Trophoblast cell (in vitro differentiated cells and primary cell): ENCODE measurements at regions not wholly inside any gene's neighbourhood (a gene's known extent, or its start where the extent isn't known, plus 50 kb on each side); places are given as distances from the start of the nearest gene placed in this dataset.

Source experiments
- DNase-seq, 2 donors: peaks; one replicate each; pipeline ENCODE4 v3.0.0-alpha.2; 2016
- H2AFZ ChIP-seq: 2 replicates; pipeline ENCODE4 v1.6.1; 2013; ENCODE audit warnings: low read length, moderate library complexity, mild to moderate bottlenecking; ENCODE audit not compliant: insufficient read depth, poor library complexity
- H2AK5ac ChIP-seq: 2 replicates; pipeline ENCODE4 v1.6.1; 2013; ENCODE audit warnings: mild to moderate bottlenecking, low read length
- H2BK120ac ChIP-seq: 2 replicates; pipeline ENCODE4 v1.6.1; 2013; ENCODE audit warnings: low read length, mild to moderate bottlenecking, moderate library complexity; ENCODE audit not compliant: insufficient read depth, poor library complexity
- H2BK12ac ChIP-seq: 2 replicates; pipeline ENCODE4 v1.6.1; 2013; ENCODE audit warnings: mild to moderate bottlenecking, low read length, moderate library complexity
- H2BK5ac ChIP-seq: 2 replicates; pipeline ENCODE4 v1.6.1; 2013; ENCODE audit warnings: low read length, low read depth, moderate library complexity, mild to moderate bottlenecking; ENCODE audit not compliant: poor library complexity
- H3K14ac ChIP-seq: 2 replicates; pipeline ENCODE4 v1.6.1; 2013; ENCODE audit warnings: mild to moderate bottlenecking, low read length
- H3K18ac ChIP-seq: 2 replicates; pipeline ENCODE4 v1.6.1; 2013; ENCODE audit warnings: mild to moderate bottlenecking, low read length
- H3K23ac ChIP-seq: 2 replicates; pipeline ENCODE4 v1.6.1; 2013; ENCODE audit warnings: low read length
- H3K27ac ChIP-seq: 2 replicates; pipeline ENCODE4 v1.5.1; 2013; ENCODE audit warnings: low read depth, mild to moderate bottlenecking, inconsistent platforms, low read length, moderate library complexity
- H3K27me3 ChIP-seq: 2 replicates; pipeline ENCODE4 v1.6.1; 2013; ENCODE audit warnings: inconsistent platforms, mild to moderate bottlenecking, low read length, moderate library complexity; ENCODE audit not compliant: insufficient read depth
- H3K36me3 ChIP-seq, 2 experiments: 1 replicate in 1 of 2; 2 replicates in 1 of 2; pipeline ENCODE4 v1.6.1; 2013; ENCODE audit warnings: low read length in 2 of 2, mild to moderate bottlenecking in 2 of 2, moderate library complexity in 1 of 2; ENCODE audit not compliant: insufficient read depth in 2 of 2, control insufficient read depth in 1 of 2
- H3K4ac ChIP-seq: 2 replicates; pipeline ENCODE4 v1.6.1; 2013; ENCODE audit warnings: low read depth, mild to moderate bottlenecking, low read length, moderate library complexity
- H3K4me1 ChIP-seq, 2 experiments: 1 replicate in 1 of 2; 2 replicates in 1 of 2; pipeline ENCODE4 v1.6.1; 2013; ENCODE audit warnings: low read length in 2 of 2, mild to moderate bottlenecking in 2 of 2, moderate library complexity in 1 of 2; ENCODE audit not compliant: insufficient read depth in 2 of 2, control insufficient read depth in 1 of 2
- H3K4me2 ChIP-seq: 2 replicates; pipeline ENCODE4 v1.6.1; 2013; ENCODE audit warnings: inconsistent platforms, mild to moderate bottlenecking, low read length, moderate library complexity
- H3K4me3 ChIP-seq: 2 replicates; pipeline ENCODE4 v1.5.1; 2013; ENCODE audit warnings: mild to moderate bottlenecking, low read depth, low read length, inconsistent platforms
- H3K79me1 ChIP-seq: one replicate; pipeline ENCODE4 v1.6.1; 2013; ENCODE audit warnings: low read length
- H3K79me2 ChIP-seq: 2 replicates; pipeline ENCODE4 v1.6.1; 2013; ENCODE audit warnings: low read length, mild to moderate bottlenecking; ENCODE audit not compliant: control insufficient read depth, insufficient read depth, poor library complexity
- H3K9ac ChIP-seq: 2 replicates; pipeline ENCODE4 v1.6.1; 2013; ENCODE audit warnings: mild to moderate bottlenecking, low read length
- H3K9me3 ChIP-seq: 2 replicates; pipeline ENCODE4 v1.6.1; 2013; ENCODE audit warnings: low read depth, mild to moderate bottlenecking, control low read depth, inconsistent platforms, low read length; ENCODE audit not compliant: insufficient read depth
- H4K12ac ChIP-seq: 2 replicates; pipeline ENCODE4 v1.6.1; 2013; ENCODE audit warnings: low read depth, mild to moderate bottlenecking, low read length, moderate library complexity
- H4K8ac ChIP-seq: 2 replicates; pipeline ENCODE4 v1.6.1; 2013; ENCODE audit warnings: low read depth, mild to moderate bottlenecking, low read length, moderate library complexity
- H4K91ac ChIP-seq: one replicate; pipeline ENCODE4 v1.6.1; 2013; ENCODE audit warnings: low read depth, mild to moderate bottlenecking, low read length, moderate library complexity
- WGBS: extraction: QIAGEN DNeasy Blood & Tissue Kit; methylation state at CpG from one replicate; pipeline ENCODE4 v1.1.7; 2013; ENCODE audit warnings: missing lambda C conversion rate; ENCODE audit not compliant: insufficient read length, insufficient coverage; ENCODE audit errors: extremely low coverage; 5-methylcytosine and 5-hydroxymethylcytosine counted together

- no peak overlapping the region for H3K23ac ChIP-seq
- no CpG with 5 or more reads among the region's 3 CpGs for WGBS
- no peak overlapping the region for H2BK5ac ChIP-seq
- no peak overlapping the region for H3K14ac ChIP-seq
- H3K4me1 ChIP-seq: no peaks in the 10 kb centered on the region
- no peak overlapping the region for H4K91ac ChIP-seq
- H3K27ac ChIP-seq: no peak overlapping the region
- H3K36me3 ChIP-seq: no peaks in the 10 kb centered on the region
- no peak overlapping the region for H3K4ac ChIP-seq
- H3K27me3 ChIP-seq: no peaks in the 10 kb centered on the region
- no peak overlapping the region for H3K9ac ChIP-seq
- no peak overlapping the region for H4K12ac ChIP-seq
- no peak overlapping the region for H2AK5ac ChIP-seq
- no peak overlapping the region for H2BK120ac ChIP-seq
- DNase-seq: peak in 1 of 2 donors; percentile 19
- H3K18ac ChIP-seq: no peak overlapping the region
- no peaks in the 10 kb centered on the region for H3K79me1 ChIP-seq
- H3K4me2 ChIP-seq: no peak overlapping the region
- no peak overlapping the region for H2AFZ ChIP-seq
- no peaks in the 10 kb centered on the region for H3K79me2 ChIP-seq
- H3K4me3 ChIP-seq: no peak overlapping the region
- H2BK12ac ChIP-seq: no peak overlapping the region
- no peak overlapping the region for H4K8ac ChIP-seq
- H3K9me3 ChIP-seq: no peaks in the 10 kb centered on the region
Observed at GRCh38 chr5:89282554-89283510, 399.8 kb upstream of the MEF2C start.

GRCh38 chr5:89281766-89282553 lies 399.0 kb upstream of the MEF2C start:
- Histone ChIP-seq H3K9me3 (no peaks in the 10 kb centered on the region), H2BK120ac (no peak overlapping the region), H3K9ac (no peak overlapping the region), H2AFZ (no peak overlapping the region), H3K4me2 (no peak overlapping the region), H3K4ac (no peak overlapping the region), H3K79me2 (no peaks in the 10 kb centered on the region), H3K27ac (no peak overlapping the region), H3K18ac (no peak overlapping the region), H3K27me3 (no peaks in the 10 kb centered on the region), H3K14ac (no peak overlapping the region), H4K8ac (no peak overlapping the region), H3K4me3 (no peak overlapping the region), H3K4me1 (no peaks in the 10 kb centered on the region), H4K91ac (no peak overlapping the region), H2BK12ac (no peak overlapping the region), H2BK5ac (no peak overlapping the region), H2AK5ac (no peak overlapping the region), H3K23ac (no peak overlapping the region), H3K36me3 (no peaks in the 10 kb centered on the region), H4K12ac (no peak overlapping the region), H3K79me1 (no peaks in the 10 kb centered on the region)
- DNase-seq: peak in 1 of 2 donors; percentile 43
- no CpG with 5 or more reads among the region's 3 CpGs for WGBS

GRCh38 chr5:89281211-89281610 lies 398.2 kb upstream of the MEF2C start:
- no peak overlapping the region for H3K18ac ChIP-seq
- no peak overlapping the region for H4K12ac ChIP-seq
- H3K36me3 ChIP-seq: no peaks in the 10 kb centered on the region
- no peak overlapping the region for H3K23ac ChIP-seq
- no peak overlapping the region for H3K27ac ChIP-seq
- no peak overlapping the region for H2BK5ac ChIP-seq
- no peak overlapping the region for H3K4ac ChIP-seq
- H3K4me3 ChIP-seq: no peak overlapping the region
- H3K4me1 ChIP-seq: no peaks in the 10 kb centered on the region
- H2AFZ ChIP-seq: no peak overlapping the region
- no peak overlapping the region for H3K14ac ChIP-seq
- no peak overlapping the region for H2BK120ac ChIP-seq
- no peak for DNase-seq
- no peak overlapping the region for H2BK12ac ChIP-seq
- H4K91ac ChIP-seq: no peak overlapping the region
- no peak overlapping the region for H3K9ac ChIP-seq
- no peaks in the 10 kb centered on the region for H3K27me3 ChIP-seq
- WGBS: 100% methylated on average over 1 of the region's 5 CpGs
- no peaks in the 10 kb centered on the region for H3K79me1 ChIP-seq
- H2AK5ac ChIP-seq: no peak overlapping the region
- no peaks in the 10 kb centered on the region for H3K79me2 ChIP-seq
- H3K4me2 ChIP-seq: no peak overlapping the region
- no peaks in the 10 kb centered on the region for H3K9me3 ChIP-seq
- no peak overlapping the region for H4K8ac ChIP-seq

- Histone ChIP-seq H3K27ac (no peak overlapping the region), H2AK5ac (no peak overlapping the region), H2BK5ac (no peak overlapping the region), H3K27me3 (no peaks in the 10 kb centered on the region), H3K4me3 (no peak overlapping the region), H4K8ac (no peak overlapping the region), H3K4me2 (no peak overlapping the region), H3K79me2 (no peaks in the 10 kb centered on the region), H3K23ac (no peak overlapping the region), H3K4ac (no peak overlapping the region), H2AFZ (no peak overlapping the region), H2BK120ac (no peak overlapping the region), H3K36me3 (no peaks in the 10 kb centered on the region), H3K18ac (no peak overlapping the region), H3K4me1 (no peaks in the 10 kb centered on the region), H3K79me1 (no peaks in the 10 kb centered on the region), H3K14ac (no peak overlapping the region), H3K9me3 (no peaks in the 10 kb centered on the region), H4K91ac (no peak overlapping the region), H3K9ac (no peak overlapping the region), H4K12ac (no peak overlapping the region), H2BK12ac (no peak overlapping the region)
- DNase-seq: no peak
- WGBS: no CpG with 5 or more reads among the region's 2 CpGs
Observed at GRCh38 chr5:89280103-89281037, 397.4 kb upstream of the MEF2C start.
